ENCODE measurements at regions not wholly inside any gene's neighbourhood (a gene's known extent, or its start where the extent isn't known, plus 50 kb on each side); places are given as distances from the start of the nearest gene placed in this dataset.

DNA sequence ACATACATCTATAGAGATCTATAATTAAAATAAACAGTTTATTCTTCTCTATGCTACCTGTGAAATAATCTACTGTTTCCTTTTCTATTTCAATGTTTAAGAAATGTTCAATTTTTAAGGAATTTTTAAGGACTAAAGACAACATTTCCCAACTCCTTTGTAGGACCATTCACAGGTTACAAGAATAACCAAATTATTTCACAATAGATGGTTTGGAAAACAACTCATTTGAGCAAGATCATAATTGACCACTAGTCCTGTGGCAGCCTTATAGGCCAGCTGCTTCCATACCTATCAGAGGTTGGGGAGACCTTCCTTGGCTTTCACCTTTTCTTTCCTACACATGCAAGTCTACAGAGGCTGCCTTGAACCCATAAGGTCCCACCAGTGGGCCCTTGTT lies 193.7 kb downstream of the TTC39B start:
- TF ChIP-seq TAF1 (IDR thresholded peaks at IDR 0.05; ENCODE audit: low read depth, low read length): no peak
- no peak for TF ChIP-seq POLR2AphosphoS5 (IDR thresholded peaks at IDR 0.05; ENCODE audit: low read depth, low read length)
- TF ChIP-seq POLR2A (IDR thresholded peaks at IDR 0.05; ENCODE audit: low read depth, low read length): no peak
